ENCODE measurements at regions not wholly inside any gene's neighbourhood (a gene's known extent, or its start where the extent isn't known, plus 50 kb on each side); places are given as distances from the start of the nearest gene placed in this dataset.

DNA sequence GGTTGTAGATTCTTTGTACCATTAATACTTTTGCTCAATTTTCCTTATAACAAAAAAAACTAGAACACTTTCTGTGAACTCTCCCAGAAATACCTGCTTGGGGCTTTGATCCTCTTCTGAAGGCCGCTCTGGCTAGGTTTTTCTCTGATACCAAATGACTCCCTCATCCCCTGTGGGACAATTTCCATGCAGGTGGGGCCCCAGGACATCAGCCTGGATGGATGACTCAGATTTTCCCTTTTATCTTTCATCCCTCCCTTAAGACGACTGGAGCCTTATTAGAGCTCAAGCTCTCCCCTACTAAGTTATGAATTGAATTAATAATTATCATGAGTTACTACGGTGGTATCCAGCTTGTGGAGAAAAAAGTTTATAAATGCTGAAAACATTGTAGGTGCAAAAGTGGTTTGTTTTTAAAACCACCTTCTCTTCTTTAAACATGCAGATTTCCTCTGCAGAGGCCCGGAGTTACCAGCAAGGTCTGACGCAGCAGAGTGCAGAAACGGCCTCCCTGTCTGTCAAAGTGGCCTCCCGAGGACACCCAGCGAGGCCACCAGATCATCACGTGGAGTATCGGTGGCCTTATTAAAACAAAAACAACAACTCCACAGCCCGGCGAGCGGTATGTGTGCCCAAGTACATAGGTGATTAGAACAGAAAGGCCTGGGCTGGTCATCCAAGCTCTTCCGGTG is 50.8 kb upstream of the IRX4 start:
- TF ChIP-seq EZH2 (IDR thresholded peaks at IDR 0.05) (no peak), CTCF (IDR thresholded peaks at IDR 0.05 in 2 of 3, conservative IDR thresholded peaks at IDR 0.05 in 1 of 3; ENCODE audit: borderline replicate concordance in 1 of 3, insufficient read depth in 1 of 3, low read depth in 2 of 3, low read length in 2 of 3) (no peak), POLR2A (IDR thresholded peaks at IDR 0.05; ENCODE audit: borderline replicate concordance, extremely low read depth, insufficient read depth, insufficient read length) (no peak), ZFX (IDR thresholded peaks at IDR 0.05) (peak; percentile 13; the same call in 1 of the 2 replicates), ZNF274 (IDR thresholded peaks at IDR 0.05; ENCODE audit: low read depth, low read length) (no peak)

Data from HCT116 (cell line).